CD4-positive, alpha-beta T cell treated with Interleukin-2 at 100 ng/mL for 4 hours (primary cell): ENCODE measurements at regions not wholly inside any gene's neighbourhood (a gene's known extent, or its start where the extent isn't known, plus 50 kb on each side); places are given as distances from the start of the nearest gene placed in this dataset.
"Not testable (repeated sequence)": the region's sequence is repeated elsewhere in the genome, so short reads cannot be mapped to it uniquely, and the experiment has no call there.

Experiments used
- DNase-seq: peaks from one replicate; pipeline ENCODE4 v3.0.0-alpha.2; 2020; ENCODE audit warnings: low spot score

DNA sequence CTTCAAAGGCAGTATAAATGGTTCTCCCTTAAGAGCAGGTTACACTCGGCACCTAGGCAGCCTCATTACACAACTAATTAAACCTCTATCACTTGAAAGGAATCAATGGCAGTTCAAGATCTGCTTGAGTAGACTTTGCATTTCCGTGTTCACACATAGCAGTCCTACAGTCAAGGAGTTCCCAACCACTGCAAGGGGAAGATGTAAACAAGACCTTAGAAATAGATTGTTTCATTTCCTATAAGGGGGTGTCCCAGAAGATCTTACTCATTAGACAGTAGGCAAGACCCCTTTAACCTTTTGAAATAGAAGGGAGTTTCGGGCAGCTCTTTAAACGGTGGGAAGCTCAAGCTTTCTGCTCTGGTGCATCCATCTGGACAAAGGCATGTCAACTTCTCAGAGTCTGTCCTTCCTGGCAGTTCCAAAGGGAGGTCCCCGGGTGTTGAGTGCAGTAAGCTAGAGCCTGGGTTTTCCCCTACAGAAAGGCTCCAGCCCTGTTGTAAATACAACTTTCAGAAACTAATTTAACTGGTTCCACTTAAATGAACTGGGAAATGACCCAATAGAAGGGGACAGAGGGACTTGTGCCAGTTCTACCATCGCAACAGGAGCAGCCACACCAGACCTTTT lies 150.8 kb downstream of the RBMX2 start:
- no peak for DNase-seq

GRCh38 chrX:130555341-130555740 lies 153.6 kb downstream of the RBMX2 start:
- DNase-seq = no peak

- DNase-seq = no peak
Observed at GRCh38 chrX:130555757-130556156, 154.0 kb downstream of the RBMX2 start.

DNA sequence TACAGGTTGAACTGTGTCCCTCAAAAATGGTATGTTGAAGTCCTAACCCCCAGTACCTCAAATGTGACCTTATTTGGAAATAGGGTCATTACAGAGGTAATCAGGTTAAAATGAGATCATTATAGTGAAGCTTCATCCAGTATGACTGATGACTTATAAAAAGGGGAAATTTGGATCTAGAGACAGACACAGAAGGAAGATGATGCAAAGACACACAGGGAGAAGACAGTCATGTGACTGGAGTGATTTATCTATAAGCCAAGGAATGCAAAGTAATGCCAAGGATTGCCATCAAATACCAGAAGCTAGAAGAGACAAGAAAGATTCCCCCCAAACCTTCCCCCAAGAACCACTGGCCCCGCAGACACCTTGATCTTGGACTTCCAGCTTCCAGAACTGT lies 155.2 kb downstream of the RBMX2 start:
- DNase-seq = no peak

- no peak for DNase-seq
Observed at GRCh38 chrX:130560544-130560943, 158.8 kb downstream of the RBMX2 start.

GRCh38 chrX:130561930-130562329 lies 160.1 kb downstream of the RBMX2 start:
- no peak for DNase-seq

GRCh38 chrX:130563476-130563875 lies 161.7 kb downstream of the RBMX2 start:
- DNase-seq = no peak

DNA sequence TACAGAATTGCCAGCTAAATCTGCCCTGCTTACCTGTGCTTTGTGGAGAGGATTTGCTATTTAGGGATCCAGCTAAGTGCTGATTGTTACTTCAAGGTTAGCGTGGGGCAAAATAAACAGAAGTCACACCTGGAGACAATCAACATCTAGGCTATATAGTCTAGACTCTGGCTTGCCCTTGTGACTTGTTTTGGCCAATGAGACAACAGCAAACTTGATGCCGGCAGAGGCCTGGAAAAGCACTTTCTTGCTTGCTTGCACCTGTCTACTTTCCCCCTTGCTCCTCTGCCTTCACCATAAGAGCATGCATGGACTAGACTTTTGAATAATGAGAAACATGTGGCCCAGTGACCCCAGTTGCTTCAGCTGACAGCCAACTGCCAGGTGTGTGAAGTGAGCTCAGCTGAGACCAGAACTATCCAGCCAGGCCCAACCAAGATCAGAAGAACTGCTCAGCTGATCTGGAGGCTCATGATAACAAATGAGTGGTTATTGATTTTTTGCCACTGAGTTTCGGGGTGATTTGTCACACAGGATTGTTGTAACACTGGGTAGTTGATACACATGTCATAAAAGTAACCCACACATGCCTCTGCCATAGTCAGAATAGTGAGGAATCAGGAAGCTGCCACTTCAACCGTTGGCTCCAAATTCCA lies 164.4 kb downstream of the RBMX2 start:
- no peak for DNase-seq

DNA sequence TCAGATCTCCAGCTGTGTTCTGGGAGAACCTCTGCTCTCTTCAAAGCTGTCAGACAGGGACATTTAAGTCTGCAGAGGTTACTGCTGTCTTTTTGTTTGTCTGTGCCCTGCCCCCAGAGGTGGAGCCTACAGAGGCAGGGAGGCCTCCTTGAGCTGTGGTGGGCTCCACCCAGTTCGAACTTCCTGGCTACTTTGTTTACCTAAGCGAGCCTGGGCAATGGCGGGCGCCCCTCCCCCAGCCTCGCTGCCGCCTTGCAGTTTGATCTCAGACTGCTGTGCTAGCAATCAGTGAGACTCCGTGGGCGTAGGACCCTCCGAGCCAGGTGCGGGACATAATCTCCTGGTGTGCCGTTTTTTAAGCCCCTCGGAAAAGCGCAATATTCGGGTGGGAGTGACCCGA lies 171.2 kb downstream of the RBMX2 start:
- DNase-seq = not testable (repeated sequence)
